ENCODE measurements at regions not wholly inside any gene's neighbourhood (a gene's known extent, or its start where the extent isn't known, plus 50 kb on each side); places are given as distances from the start of the nearest gene placed in this dataset.

DNA sequence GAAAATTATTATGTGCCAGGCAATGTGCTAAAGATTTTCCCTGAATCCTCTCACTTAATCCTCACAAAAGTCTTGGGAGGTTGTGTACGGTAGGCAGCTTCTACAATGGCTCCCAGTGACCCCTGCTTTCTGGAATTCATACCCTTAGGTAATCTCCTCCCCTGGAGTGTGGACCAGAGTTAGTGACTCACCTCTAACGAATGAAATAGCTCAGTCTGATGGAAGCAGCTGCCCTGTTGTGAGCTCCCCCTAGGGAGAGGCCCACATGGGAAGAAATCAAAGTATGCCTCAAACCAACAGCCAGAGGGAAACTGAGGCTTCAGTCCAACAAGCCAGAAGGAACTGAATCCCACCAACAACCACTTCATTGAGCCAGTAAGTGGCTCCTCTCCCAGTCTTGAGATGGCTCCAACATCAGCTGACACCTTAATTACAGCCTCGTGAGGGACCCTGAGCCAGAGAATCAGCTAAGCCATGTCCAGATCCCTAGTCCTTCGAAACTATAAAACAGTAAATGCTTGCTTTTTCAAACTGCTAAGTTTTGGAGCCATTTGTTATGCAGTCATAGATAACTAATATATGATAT is 98.9 kb upstream of the ISX start:
- H3K27me3 ChIP-seq (ENCODE audit: control insufficient read depth in 1 of 2, insufficient read depth in 2 of 2, low read length in 2 of 2), result peaks cover 2 to 14% of the 10 kb centered on the region in 2 experiments; a peak in 3 of 5 replicates
- no peak overlapping the region for H2AFZ ChIP-seq (ENCODE audit: low read length)
- FAIRE-seq, result no peak
- H3K4me2 ChIP-seq (ENCODE audit: low read depth, low read length), result no peak overlapping the region
- H4K20me1 ChIP-seq (ENCODE audit: insufficient read depth, low read length), result no peaks in the 10 kb centered on the region
- ATAC-seq, result no peak
- 2% methylated on average over 3 of the region's 4 CpGs for WGBS (ENCODE audit: low lambda C conversion rate)
- no peaks in the 10 kb centered on the region for H3K36me3 ChIP-seq (replicated peaks in 1 of 2; ENCODE audit: control insufficient read depth in 1 of 2, insufficient read depth in 2 of 2, low read length in 2 of 2)
- no peaks in the 10 kb centered on the region for H3K79me2 ChIP-seq (ENCODE audit: insufficient read depth, low read length)
- intact Hi-C loops (cut with micrococcal nuclease; ENCODE audit: unreplicated experiment) (no loop called here), in situ Hi-C loops (cut with HindIII; ENCODE audit: extremely low pct_ligation_motif_present, low pct_unique_long_range_greater_than_20kb) (no loop called here)
- TF ChIP-seq ZNF546 (CRISPR knock-in tag; conservative IDR thresholded peaks at IDR 0.05), result no peak
- TF ChIP-seq FOXK2 (IDR thresholded peaks at IDR 0.05), result no peak
- TF ChIP-seq, protein P1, sequence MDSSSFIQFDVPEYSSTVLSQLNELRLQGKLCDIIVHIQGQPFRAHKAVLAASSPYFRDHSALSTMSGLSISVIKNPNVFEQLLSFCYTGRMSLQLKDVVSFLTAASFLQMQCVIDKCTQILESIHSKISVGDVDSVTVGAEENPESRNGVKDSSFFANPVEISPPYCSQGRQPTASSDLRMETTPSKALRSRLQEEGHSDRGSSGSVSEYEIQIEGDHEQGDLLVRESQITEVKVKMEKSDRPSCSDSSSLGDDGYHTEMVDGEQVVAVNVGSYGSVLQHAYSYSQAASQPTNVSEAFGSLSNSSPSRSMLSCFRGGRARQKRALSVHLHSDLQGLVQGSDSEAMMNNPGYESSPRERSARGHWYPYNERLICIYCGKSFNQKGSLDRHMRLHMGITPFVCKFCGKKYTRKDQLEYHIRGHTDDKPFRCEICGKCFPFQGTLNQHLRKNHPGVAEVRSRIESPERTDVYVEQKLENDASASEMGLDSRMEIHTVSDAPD (CRISPR knock-in tag; IDR thresholded peaks at IDR 0.05), result no peak
- no peak for TF ChIP-seq NFYB (CRISPR knock-in tag; IDR thresholded peaks at IDR 0.05)
- no peak for TF ChIP-seq ZNF652 (CRISPR knock-in tag; IDR thresholded peaks at IDR 0.05; ENCODE audit: borderline replicate concordance, low read depth)
- TF ChIP-seq, protein P2, sequence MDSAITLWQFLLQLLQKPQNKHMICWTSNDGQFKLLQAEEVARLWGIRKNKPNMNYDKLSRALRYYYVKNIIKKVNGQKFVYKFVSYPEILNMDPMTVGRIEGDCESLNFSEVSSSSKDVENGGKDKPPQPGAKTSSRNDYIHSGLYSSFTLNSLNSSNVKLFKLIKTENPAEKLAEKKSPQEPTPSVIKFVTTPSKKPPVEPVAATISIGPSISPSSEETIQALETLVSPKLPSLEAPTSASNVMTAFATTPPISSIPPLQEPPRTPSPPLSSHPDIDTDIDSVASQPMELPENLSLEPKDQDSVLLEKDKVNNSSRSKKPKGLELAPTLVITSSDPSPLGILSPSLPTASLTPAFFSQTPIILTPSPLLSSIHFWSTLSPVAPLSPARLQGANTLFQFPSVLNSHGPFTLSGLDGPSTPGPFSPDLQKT (CRISPR knock-in tag; IDR thresholded peaks at IDR 0.05; ENCODE audit: borderline replicate concordance), result no peak
- TF ChIP-seq TGIF2 (CRISPR knock-in tag; IDR thresholded peaks at IDR 0.05), result no peak
- no TSS peak for BruUV-seq (replicated peaks)
- no peak overlapping the region for H3K27ac ChIP-seq (ENCODE audit: extremely low read length, insufficient read depth, low read length)
- POLR2A ChIA-PET, result no interaction called here
- H3K9ac ChIP-seq (ENCODE audit: insufficient read depth, low read depth, low read length), result no peak overlapping the region
- CTCF ChIA-PET (ENCODE audit: low intra/inter-chr PET ratio, low total read pairs), result no interaction called here
- no peaks in the 10 kb centered on the region for H3K9me3 ChIP-seq (ENCODE audit: low read length)
- no peak overlapping the region for H3K4me3 ChIP-seq (replicated peaks in 1 of 3; ENCODE audit: insufficient read depth in 1 of 3, low read depth in 2 of 3, low read length in 3 of 3)
- DNase-seq (ENCODE audit: low spot score), result no peak
- H3K4me1 ChIP-seq (ENCODE audit: insufficient read depth, low read length), result no peaks in the 10 kb centered on the region

Data from HepG2 (cell line).